HG02610 (cell line): ENCODE measurements at regions not wholly inside any gene's neighbourhood (a gene's known extent, or its start where the extent isn't known, plus 50 kb on each side); places are given as distances from the start of the nearest gene placed in this dataset.

ENCODE experiments used
- ATAC-seq: cut with Tn5 transposase; IDR thresholded peaks from one replicate; pipeline ENCODE4 v1.9.1; 2021; ENCODE audit warnings: mild to moderate bottlenecking, moderate library complexity; ENCODE audit not compliant: unreplicated experiment

DNA sequence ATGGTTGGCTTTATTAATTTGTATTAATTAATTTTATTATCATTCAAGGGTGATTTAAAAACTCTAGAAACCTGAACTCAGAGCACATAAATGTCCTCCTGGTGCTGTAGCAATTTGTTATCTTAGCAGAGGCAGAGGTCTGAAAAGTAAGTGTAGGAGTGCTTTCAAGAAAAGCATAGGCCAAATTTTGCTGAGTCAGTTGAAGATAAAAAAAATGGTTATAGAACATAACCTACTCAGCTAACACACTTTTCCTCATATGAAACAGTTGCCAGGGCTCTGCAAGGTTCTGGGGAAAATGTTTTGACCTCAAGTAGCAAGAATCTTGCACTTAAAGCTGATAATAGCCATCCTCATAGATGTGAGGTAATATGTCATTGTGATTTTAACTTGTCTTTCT is 53.5 kb upstream of the CHODL start:
- ATAC-seq: no peak

DNA sequence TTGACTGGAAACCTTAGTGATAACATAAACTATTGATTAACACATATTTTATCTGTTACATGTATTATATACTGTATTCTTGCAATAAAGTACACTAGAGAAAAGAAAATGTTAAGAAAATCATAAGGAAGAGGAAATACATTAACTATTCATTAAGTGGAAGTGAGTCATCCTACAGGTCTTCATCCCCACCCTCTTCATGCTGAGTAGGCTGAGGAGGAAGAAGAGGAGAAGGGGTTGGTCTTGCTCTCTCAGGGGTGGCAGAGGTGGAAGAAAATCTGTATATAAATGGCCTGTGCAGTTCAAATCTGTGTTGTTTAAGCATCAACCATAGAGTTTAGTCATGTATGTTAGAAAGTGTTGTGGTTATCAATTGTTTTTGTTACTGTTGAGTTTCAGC is 66.1 kb upstream of the CHODL start:
- no peak for ATAC-seq

DNA sequence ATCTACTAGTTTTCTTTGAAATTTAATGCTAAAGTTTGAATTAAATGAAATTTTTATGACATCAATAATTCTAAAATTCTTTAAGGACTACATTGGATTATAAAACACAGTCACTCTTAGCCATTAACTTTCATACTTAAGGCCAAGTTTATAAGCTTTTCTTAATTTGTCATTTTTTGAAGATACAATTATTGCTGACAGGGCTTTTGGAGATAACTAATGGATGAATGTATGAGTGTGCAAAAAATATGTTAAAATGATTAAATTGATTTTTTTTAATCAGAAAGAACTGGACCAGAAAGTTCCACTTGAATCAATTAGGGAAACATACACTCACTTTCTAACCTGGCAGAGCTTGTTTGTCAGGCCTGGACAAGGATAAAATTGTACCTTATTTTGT is 70.3 kb upstream of the CHODL start:
- ATAC-seq: no peak

DNA sequence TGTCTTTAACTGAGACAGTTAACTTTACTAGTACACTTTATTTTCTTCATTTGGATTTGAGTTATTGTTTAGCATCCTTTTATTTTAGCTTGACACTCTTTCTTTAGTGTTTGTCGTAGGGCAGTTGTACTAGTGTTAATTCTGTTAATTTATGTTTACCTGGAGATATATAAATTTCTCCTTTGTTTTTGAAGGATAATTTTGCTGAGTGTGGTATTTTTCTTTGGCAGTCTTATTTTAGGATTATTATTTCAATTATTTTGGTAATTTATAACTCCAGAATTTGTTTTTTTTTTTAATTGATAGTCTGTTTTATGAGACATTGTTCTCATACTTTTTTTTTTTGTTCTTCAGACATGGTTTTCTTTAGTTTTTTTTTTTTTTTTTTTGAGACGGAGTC is 73.8 kb upstream of the CHODL start:
- ATAC-seq: no peak

DNA sequence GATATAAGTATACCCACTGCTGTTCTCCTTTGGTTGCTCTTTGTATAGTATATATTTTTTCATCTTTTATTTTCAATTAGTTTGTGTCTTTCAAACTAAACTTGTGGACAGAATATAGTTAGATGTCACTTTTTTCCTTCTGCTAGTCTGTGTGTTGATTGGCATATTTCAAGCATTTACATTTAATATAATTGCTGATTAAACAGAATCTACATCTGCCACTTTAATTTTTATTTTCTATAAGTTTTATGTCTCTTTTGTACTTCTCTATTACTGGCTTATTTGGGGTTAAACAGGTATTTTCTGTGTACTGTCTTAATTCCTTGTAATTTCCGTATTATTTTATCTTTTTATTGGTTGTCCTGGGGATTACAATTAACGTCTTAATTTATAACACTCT is 74.4 kb upstream of the CHODL start:
- ATAC-seq: no peak

DNA sequence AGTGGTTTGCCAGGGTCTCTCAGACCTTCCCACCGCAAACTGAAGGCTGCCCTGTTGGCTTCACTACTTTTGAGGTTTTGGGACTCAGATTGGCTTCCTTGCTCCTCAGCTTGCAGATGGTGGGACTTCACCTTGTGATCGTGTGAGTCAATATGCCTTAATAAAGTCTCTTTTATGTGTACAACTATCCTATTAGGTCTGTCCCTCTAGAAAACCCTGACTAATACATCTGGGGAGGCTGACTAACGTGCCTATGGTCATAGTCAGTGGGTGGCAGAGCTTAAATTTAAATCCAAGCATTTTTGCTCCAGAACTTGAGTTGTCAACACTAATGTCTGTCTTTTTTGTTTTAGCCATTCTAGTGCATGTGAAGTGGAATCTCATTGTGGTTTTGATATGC is 76.5 kb upstream of the CHODL start:
- no peak for ATAC-seq

DNA sequence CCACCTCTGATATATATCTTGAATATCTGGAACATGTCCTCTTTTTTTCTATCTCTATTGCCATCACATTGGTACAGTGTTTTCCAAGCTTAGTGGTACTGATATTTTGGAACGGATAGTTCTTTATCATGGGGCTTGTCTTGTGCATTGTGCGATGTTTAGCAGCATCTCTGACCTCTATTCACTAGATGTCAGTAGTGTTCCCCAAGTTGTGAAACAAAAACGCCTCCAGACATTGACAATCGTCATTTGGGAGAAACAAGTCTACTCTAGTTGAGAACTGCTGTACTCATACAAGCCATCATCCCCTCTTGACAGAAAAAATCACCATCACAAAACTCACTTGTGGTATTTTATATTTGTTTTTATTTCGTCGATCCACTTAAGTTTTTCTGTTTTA is 79.7 kb upstream of the CHODL start:
- no peak for ATAC-seq

DNA sequence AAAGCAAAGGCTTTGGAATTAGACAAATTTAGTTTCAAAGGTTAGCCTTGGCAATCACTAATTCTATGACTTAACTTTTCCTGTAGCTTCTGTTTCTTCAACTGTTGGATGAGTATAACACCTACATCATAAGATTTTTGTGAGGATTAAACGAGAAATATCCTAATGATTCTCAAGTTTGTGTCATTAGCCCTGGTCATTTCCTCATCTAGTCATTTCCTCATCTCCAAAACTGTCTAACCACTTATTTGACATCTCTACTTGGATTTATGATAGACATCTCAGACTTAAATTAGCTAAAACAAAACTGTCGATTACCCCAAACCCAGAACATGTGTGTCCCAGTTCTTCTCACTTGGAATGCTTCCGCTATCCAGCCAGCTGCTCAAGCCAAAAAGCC is 80.2 kb upstream of the CHODL start:
- no peak for ATAC-seq

DNA sequence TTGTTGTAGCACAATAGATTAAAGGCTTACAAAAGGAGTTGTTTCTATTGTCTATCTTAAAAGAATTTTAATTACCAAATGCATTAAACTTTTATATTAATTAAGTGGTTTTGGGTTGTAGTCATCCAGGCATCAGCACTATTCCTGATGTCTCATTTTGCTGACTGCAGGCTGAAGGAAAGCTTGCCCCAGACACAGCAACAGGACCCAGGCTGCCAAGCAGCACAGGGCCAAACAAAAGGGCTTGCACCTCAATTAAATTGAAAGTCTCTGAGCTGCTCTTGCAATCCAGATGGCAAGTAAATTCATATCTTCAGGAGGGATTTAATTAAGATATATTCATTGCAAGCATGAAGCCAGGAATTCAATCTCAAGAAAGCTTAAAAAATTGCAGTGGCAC is 80.7 kb upstream of the CHODL start:
- no peak for ATAC-seq

DNA sequence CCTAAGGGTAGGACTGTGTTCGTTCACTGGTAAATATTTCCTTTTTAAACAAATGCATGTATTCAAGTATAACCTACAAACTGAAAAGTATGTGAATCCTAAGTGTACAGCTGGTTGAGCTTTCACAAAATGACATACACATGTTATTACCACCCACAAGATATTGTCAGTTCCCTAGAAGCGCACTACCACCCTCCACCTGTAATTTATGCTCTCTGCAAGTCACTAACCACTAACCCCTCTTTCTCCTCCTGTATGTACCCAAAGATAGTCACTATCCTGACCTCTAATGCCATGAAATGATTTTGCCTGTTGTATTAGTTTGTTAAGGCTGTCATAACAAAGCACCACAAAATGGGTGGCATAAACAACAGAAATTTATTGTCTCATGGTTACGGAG is 82.8 kb upstream of the CHODL start:
- no peak for ATAC-seq

DNA sequence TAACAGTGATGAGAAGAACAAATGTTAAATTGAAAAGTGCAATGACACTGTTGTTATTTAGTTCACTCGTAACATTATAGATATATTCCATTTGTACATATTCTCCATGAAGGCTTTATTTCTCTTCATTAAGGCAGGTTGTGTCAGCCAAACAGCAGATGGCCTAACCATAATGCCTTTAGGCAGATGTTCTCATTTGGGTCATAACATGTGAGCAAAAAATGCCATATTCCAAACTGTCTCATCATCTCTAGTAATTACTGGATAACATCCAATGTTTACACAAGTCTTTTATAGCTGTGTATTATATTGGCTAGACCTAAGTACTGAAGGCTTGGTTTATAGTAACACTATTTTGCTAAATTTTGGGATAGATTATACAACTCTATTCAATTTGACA is 87.2 kb upstream of the CHODL start:
- ATAC-seq: no peak

DNA sequence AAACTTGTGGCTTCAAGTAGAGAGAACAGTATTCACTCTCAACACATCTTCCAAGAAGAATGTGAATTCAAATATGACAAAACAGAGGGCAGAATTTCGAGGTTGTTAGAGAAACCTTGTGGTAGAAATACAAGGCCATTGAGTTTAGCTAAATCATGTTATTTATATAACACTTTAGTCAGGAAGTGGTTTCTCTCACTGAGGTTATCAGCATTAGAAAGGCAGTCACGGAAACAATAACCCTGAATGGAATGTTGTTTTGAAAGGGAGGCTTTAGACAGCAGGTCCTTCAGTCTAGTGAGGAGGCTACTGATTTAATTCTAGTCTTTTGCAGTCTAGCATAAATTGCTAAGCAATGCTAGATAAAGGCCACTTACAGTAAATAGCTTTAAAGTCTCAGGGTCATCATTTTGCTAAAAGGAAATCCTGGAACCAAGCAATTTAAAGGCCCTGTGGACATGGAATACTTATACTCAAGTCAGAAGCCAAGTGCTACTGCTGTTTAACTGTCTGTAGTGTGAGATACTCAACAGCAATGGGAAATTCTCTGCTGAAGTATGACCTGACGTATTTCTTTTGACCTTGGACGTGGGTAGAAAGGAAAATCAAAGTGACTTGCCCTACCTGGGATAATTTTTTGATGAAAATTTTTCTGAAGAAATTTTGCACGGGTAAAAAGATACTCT is 89.0 kb upstream of the CHODL start:
- ATAC-seq: peak; percentile 66

DNA sequence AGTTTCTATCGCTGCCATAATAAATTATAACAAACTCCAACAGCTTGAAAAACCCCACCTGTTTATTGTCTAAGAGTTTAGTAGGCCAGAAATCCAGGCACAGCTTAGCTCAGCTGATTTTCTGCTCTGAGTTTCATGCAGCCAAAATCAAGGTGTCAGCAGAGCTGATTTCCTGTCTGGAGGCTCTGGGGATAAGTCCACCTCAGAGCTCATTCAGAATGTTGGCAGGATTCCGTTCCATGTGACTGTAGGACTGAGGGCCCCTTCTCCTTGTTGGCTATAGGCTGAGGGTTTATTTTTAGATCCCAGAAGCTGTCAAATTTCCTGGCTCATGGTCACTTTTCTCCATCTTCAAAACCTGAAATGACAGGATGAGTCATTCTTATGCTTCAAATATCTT is 91.6 kb upstream of the CHODL start:
- ATAC-seq: no peak

DNA sequence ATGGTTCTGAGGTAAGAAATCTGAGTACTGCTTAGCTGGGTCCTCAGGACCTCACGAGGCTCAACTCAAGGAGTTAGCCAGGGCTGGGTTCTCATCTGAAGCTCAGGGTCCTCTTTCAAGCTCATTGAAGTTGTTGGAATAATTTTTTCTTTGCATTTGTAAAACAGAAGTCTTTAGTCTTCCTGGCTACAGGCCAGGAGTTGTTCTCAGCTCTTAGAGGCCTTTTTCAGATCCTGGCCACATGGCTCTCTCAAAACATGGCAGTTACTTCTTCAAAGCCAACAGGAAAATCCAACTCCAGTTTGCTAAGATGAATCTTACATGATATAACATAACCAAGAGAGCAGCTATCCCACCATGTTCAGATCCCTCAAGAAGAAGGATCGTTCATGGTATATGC is 92.3 kb upstream of the CHODL start:
- ATAC-seq: no peak

DNA sequence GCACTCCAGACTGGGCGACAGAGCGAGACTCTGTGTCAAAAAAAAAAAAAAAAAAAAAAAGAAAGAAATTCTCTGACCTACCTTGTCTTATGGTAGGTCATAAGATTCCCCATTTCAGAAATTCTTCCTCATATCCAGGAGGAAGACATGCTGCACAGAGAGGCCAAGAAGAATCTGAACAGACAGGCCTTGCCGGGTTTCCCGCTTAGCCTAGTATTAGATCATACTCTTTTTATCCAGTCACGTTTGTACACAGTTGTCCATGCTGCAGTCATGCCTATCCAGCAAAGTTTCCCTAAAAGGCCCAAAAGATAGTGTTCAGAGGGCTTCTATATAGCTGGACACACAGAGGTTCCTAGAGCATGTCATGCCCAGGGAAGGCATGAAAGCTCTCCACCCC is 93.6 kb upstream of the CHODL start:
- no peak for ATAC-seq

DNA sequence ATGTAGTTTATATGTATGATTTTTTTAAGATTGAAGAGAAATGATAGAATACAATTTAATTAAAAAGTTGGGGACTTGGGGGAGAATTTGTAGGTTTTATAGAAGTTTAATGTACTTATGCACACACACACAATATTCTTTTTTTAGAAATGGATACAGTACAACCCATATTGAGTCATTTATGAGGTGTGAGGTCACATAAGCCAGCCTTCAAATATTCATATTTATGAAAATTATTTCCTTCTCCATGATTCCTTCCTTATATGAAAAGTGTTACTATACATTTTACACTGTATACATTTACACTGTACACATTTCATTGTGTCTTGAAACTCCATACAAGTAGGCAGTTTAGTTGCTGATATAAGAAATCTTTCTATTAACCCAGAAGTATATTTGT is 96.2 kb upstream of the CHODL start:
- no peak for ATAC-seq

DNA sequence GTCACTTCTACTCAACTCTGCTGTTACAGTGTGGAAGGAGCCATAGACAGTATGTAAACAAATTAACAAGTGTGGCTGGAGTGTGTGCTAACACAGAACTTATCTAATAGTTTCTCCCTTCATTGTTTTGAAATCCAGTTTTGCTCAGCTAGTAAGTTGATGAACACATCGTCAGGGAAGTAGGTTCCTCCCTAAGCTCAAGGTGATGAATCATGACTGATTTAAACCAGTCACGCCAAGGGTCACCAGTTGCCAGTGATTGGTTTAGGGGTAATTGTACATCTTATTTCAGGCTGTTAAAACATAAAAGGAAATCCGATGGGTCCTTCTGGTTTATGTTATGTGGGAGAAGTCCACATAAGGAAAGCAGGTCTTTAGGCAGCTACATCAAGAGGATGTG is 97.0 kb upstream of the CHODL start:
- no peak for ATAC-seq

DNA sequence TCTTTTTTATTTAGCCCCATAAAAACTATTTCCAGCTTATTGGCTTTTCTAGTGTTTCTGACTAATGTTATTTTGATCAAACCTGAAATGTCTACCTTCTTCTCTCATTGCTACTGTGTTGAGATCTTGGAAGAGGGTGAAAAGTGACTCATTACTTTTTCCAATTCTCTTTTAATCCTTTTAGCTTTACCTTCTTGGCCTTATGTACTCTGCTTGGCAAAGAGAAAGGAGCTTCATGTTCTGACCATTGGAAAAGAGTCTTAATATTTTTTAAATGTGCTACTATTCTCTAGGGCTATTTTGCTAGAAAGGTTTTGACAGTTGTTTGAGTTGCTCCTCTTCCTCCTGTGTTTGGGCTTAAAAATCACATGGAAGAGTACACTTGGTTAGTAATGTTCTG is 97.8 kb upstream of the CHODL start:
- ATAC-seq: no peak

DNA sequence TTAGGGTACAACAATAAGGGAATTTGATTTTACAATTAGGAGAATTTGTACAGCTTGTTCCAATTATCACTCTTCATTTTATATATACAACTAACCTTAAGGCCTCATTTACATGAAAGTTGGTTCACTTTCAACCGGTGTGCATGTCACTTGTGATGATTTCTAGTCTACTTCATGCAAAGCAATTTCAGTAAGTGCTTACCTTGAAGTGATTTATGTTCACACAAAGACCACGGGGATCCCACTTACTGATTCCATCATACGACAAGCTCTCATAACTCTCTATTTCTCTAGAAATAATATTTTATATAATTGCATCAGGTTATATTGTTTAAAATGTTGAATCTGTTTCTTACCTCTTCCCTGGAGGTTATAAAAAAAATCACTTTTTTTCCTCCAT is 100.3 kb upstream of the CHODL start:
- no peak for ATAC-seq

DNA sequence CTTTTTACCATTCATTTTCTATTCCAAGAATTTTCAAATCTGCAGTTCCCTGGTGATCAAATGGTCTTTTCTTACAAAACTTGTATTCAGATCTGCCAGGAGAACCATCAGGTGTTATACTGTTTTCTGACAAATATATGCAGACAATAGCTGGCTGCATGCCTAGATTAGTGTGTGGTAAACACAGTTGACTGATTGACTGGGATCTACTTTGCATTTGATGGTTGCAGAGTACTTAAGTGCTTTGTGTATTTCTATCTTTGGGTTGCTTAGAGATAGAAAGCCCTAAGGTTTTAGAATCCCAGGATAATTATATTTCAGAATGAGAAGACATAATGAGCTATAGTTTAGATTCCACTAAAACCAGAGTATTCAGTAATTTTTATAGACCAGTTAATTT is 102.0 kb upstream of the CHODL start:
- ATAC-seq: no peak

DNA sequence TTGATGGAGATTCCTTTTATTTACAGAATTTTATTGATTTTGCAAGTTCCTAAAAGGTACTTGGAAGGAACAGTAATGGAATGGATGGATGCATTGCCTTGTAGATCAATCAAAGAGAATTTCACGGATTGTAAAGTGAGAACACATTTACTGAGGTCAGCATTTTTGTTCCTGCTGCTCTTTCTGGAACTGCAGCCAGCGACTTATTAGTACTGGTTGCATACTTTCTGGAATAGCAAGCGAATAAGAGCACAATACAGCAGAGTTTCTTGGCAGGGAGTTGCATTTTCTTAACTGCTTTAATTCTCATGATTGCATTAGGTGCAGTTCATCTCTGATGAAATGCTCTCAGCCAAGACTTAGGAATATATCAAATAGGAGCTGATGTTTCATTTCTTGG is 106.1 kb upstream of the CHODL start:
- no peak for ATAC-seq

DNA sequence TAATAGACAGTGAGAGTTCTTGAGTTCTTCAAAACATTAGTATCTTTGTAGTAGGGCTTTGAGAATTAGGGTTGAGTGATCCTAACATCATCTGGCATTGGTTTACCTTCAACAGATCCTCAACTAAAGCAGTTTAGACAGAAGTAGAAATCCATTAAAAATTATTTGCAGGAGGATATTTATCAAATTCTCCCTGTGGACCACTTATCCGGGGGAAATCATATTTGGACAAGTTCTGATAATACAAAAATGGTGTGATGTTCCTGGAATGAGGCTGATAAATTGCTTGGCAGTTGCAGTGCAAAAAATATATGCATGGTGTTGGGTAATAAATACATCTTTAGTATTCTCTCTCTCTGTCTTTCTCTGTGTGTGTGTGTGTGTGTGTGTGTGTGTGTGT is 115.1 kb upstream of the CHODL start:
- no peak for ATAC-seq

DNA sequence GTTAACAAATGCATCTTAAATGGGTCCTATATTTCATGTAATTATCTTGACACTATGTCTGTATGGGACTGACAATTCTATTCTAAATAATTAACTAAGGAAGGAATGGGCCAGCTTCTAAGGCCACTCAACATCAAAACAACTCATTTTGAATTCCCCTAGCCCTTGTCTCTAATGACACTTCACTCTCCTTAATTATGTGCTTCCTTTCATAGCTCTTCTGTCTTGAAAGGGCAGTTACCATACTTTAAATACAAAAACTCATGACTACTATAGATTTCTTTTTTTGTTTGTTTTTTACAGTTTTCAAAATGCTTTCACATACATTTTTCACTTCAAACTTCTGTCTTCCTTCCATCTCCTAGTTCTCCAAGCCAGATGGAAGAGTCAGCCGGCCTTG is 126.1 kb upstream of the CHODL start:
- ATAC-seq: no peak

DNA sequence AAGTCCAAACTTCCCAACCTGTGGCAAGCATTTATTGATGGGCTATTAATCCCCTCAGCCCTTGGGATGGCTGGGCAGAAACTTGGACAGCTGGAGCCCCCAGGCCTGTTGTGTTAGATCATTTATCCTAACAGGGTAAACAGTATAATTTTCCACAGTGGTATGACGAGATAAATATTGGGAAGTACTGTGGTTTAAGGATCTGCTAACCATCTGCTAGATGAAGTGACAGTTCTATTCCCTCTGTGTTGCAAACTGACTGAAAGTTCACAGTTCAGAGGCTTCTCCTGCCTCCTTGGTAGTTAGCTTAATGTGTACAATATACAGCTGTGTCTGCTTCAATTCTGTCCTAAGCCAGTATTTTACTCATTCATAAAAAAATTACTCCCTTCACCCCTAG is 127.5 kb upstream of the CHODL start:
- ATAC-seq: no peak
